Fibroblast of lung (primary cell): ENCODE measurements at regions not wholly inside any gene's neighbourhood (a gene's known extent, or its start where the extent isn't known, plus 50 kb on each side); places are given as distances from the start of the nearest gene placed in this dataset.

ENCODE experiments used
- DNase-seq, 2 donors: peaks; one replicate each; pipeline versions ENCODE4 v3.0.0 to v3.0.0-alpha.2; 2010; ENCODE audit warnings: low read depth in 2 of 2
- H2AFZ ChIP-seq: 2 replicates; pipeline ENCODE4 v1.5.1; 2012; ENCODE audit warnings: low read length, control low read depth, inconsistent platforms
- H3K27ac ChIP-seq: 2 replicates; pipeline ENCODE4 v1.5.1; 2011; ENCODE audit warnings: low read length, control low read depth; ENCODE audit not compliant: insufficient read depth
- H3K27me3 ChIP-seq: 2 replicates; pipeline ENCODE4 v1.5.1; 2011; ENCODE audit warnings: mild to moderate bottlenecking, low read length; ENCODE audit not compliant: control insufficient read depth, insufficient read depth
- H3K36me3 ChIP-seq: 2 replicates; pipeline ENCODE4 v1.5.1; 2011; ENCODE audit warnings: low read length; ENCODE audit not compliant: control insufficient read depth, insufficient read depth
- H3K4me1 ChIP-seq: 2 replicates; pipeline ENCODE4 v1.5.1; 2011; ENCODE audit warnings: low read length; ENCODE audit not compliant: control insufficient read depth, insufficient read depth; ENCODE audit errors: extremely low read depth
- H3K4me2 ChIP-seq: 2 replicates; pipeline ENCODE4 v1.5.1; 2011; ENCODE audit warnings: low read length, control low read depth; ENCODE audit not compliant: insufficient read depth; ENCODE audit errors: extremely low read depth
- H3K4me3 ChIP-seq, 4 experiments: fragments of 200-600 bp in 1 of 4; sonication (generic) in 1 of 4; replicated peaks in 1 of 4; 2 replicates each; pipeline ENCODE4 v1.5.1; 2011 to 2016; ENCODE audit warnings: low read length in 4 of 4, low read depth in 3 of 4, mild to moderate bottlenecking in 3 of 4, control low read depth in 2 of 4, inconsistent platforms in 1 of 4, mixed read lengths in 1 of 4; ENCODE audit not compliant: insufficient read depth in 1 of 4; ENCODE audit errors: control extremely low read depth in 1 of 4
- H3K79me2 ChIP-seq: 2 replicates; pipeline ENCODE4 v1.5.1; 2012; ENCODE audit warnings: mild to moderate bottlenecking, low read length, inconsistent platforms; ENCODE audit not compliant: control insufficient read depth, insufficient read depth
- H3K9ac ChIP-seq: 2 replicates; pipeline ENCODE4 v1.5.1; 2011; ENCODE audit warnings: mild to moderate bottlenecking, low read length, control low read depth; ENCODE audit not compliant: insufficient read depth
- H3K9me3 ChIP-seq: 2 replicates; pipeline ENCODE4 v1.5.1; 2012; ENCODE audit warnings: low read depth, low read length; ENCODE audit not compliant: control insufficient read depth, insufficient read depth
- H4K20me1 ChIP-seq: 2 replicates; pipeline ENCODE4 v1.5.1; 2011; ENCODE audit warnings: low read length; ENCODE audit not compliant: control insufficient read depth, insufficient read depth; ENCODE audit errors: extremely low read depth
- CTCF ChIP-seq, 2 donors: IDR thresholded peaks in 1 of 2; conservative IDR thresholded peaks in 1 of 2; 1 replicate in 1 of 2; 2 replicates in 1 of 2; pipeline ENCODE4 v1.5.1; 2011 to 2012; ENCODE audit warnings: low read length in 2 of 2, control low read depth in 1 of 2, inconsistent platforms in 1 of 2, low read depth in 1 of 2, mild to moderate bottlenecking in 1 of 2
- EZH2 ChIP-seq: IDR thresholded peaks from 2 replicates; pipeline ENCODE4 v1.5.1; 2012; ENCODE audit warnings: low read length, control low read depth, mild to moderate bottlenecking; ENCODE audit errors: missing control alignments

GRCh38 chr12:67784831-67785230 lies 136.3 kb downstream of the DYRK2 start:
- H3K4me1 ChIP-seq, result no peaks in the 10 kb centered on the region
- no peaks in the 10 kb centered on the region for H3K79me2 ChIP-seq
- no peaks in the 10 kb centered on the region for H3K9me3 ChIP-seq
- no peaks in the 10 kb centered on the region for H3K27me3 ChIP-seq
- no peak overlapping the region for H3K4me3 ChIP-seq
- H3K36me3 ChIP-seq, result no peaks in the 10 kb centered on the region
- no peak overlapping the region for H2AFZ ChIP-seq
- no peak overlapping the region for H3K4me2 ChIP-seq
- no peaks in the 10 kb centered on the region for H4K20me1 ChIP-seq
- no peak for TF ChIP-seq CTCF (conservative IDR thresholded peaks at IDR 0.05 in 1 of 2, IDR thresholded peaks at IDR 0.05 in 1 of 2; ENCODE audit: low read depth in 1 of 2, low read length in 2 of 2)
- no peak for DNase-seq
- no peak overlapping the region for H3K27ac ChIP-seq
- no peak overlapping the region for H3K9ac ChIP-seq

- Histone ChIP-seq H3K4me1 (no peaks in the 10 kb centered on the region), H3K79me2 (no peaks in the 10 kb centered on the region), H3K36me3 (no peaks in the 10 kb centered on the region), H3K9me3 (no peaks in the 10 kb centered on the region), H4K20me1 (no peaks in the 10 kb centered on the region), H3K4me2 (no peak overlapping the region), H3K27me3 (no peaks in the 10 kb centered on the region), H2AFZ (no peak overlapping the region), H3K4me3 (no peak overlapping the region), H3K9ac (no peak overlapping the region), H3K27ac (no peak overlapping the region)
- no peak for TF ChIP-seq CTCF (conservative IDR thresholded peaks at IDR 0.05 in 1 of 2, IDR thresholded peaks at IDR 0.05 in 1 of 2; ENCODE audit: low read depth in 1 of 2, low read length in 2 of 2)
- no peak for TF ChIP-seq EZH2
- DNase-seq, result no peak
Measured at GRCh38 chr12:67786086-67786485, 137.5 kb downstream of the DYRK2 start.

- DNase-seq, result no peak
- Histone ChIP-seq H3K4me1 (no peaks in the 10 kb centered on the region), H3K36me3 (no peaks in the 10 kb centered on the region), H3K4me3 (no peak overlapping the region), H3K27me3 (no peaks in the 10 kb centered on the region), H3K79me2 (no peaks in the 10 kb centered on the region), H3K4me2 (no peak overlapping the region), H2AFZ (no peak overlapping the region), H3K9ac (no peak overlapping the region), H4K20me1 (no peaks in the 10 kb centered on the region), H3K27ac (no peak overlapping the region), H3K9me3 (no peaks in the 10 kb centered on the region)
- no peak for TF ChIP-seq CTCF (conservative IDR thresholded peaks at IDR 0.05 in 1 of 2, IDR thresholded peaks at IDR 0.05 in 1 of 2; ENCODE audit: low read depth in 1 of 2, low read length in 2 of 2)
Measured at GRCh38 chr12:67788118-67788517, 139.6 kb downstream of the DYRK2 start.
